ENCODE measurements at regions not wholly inside any gene's neighbourhood (a gene's known extent, or its start where the extent isn't known, plus 50 kb on each side); places are given as distances from the start of the nearest gene placed in this dataset.

GRCh38 chr18:27826101-27826500 lies 350.8 kb downstream of the CDH2 start:
- no peak for ATAC-seq
- TF ChIP-seq ZNF70 (CRISPR knock-in tag; IDR thresholded peaks at IDR 0.05): no peak
- TF ChIP-seq CREB5 (CRISPR knock-in tag; IDR thresholded peaks at IDR 0.05; ENCODE audit: low read depth): no peak
- TF ChIP-seq ZFP30 (CRISPR knock-in tag; IDR thresholded peaks at IDR 0.05): no peak
- TF ChIP-seq ZNF8 (CRISPR knock-in tag; IDR thresholded peaks at IDR 0.05): no peak
- TF ChIP-seq PATZ1 (CRISPR knock-in tag; IDR thresholded peaks at IDR 0.05; ENCODE audit: borderline replicate concordance): no peak
- no peak for TF ChIP-seq TOX (CRISPR knock-in tag; IDR thresholded peaks at IDR 0.05; ENCODE audit: borderline replicate concordance)
- no peak for TF ChIP-seq ZNF565 (CRISPR knock-in tag; conservative IDR thresholded peaks at IDR 0.05; ENCODE audit: low read depth)
- TF ChIP-seq PPARA (CRISPR knock-in tag; IDR thresholded peaks at IDR 0.05; ENCODE audit: borderline replicate concordance): no peak
- TF ChIP-seq ESRRG (CRISPR knock-in tag; IDR thresholded peaks at IDR 0.05): no peak
- TF ChIP-seq TSHZ2 (CRISPR knock-in tag; IDR thresholded peaks at IDR 0.05): no peak
- TF ChIP-seq TCF4 (CRISPR knock-in tag; IDR thresholded peaks at IDR 0.05; ENCODE audit: borderline replicate concordance): no peak
- TF ChIP-seq RARB (CRISPR knock-in tag; IDR thresholded peaks at IDR 0.05): no peak
- no peak for TF ChIP-seq CSRNP3 (CRISPR knock-in tag; IDR thresholded peaks at IDR 0.05)
- no peak for TF ChIP-seq CSDC2 (CRISPR knock-in tag; IDR thresholded peaks at IDR 0.05)
- TF ChIP-seq BACH2 (CRISPR knock-in tag; IDR thresholded peaks at IDR 0.05; ENCODE audit: borderline replicate concordance): no peak
- TF ChIP-seq ZC3H10 (CRISPR knock-in tag; IDR thresholded peaks at IDR 0.05): no peak
- no peak for TF ChIP-seq SNAI2 (CRISPR knock-in tag; IDR thresholded peaks at IDR 0.05)
- TF ChIP-seq ISL1 (CRISPR knock-in tag; IDR thresholded peaks at IDR 0.05): no peak
- TF ChIP-seq ARNTL (CRISPR knock-in tag; IDR thresholded peaks at IDR 0.05; ENCODE audit: borderline replicate concordance, low read depth): no peak

- no peak for ATAC-seq
- TF ChIP-seq ZNF70 (CRISPR knock-in tag; IDR thresholded peaks at IDR 0.05) (no peak), ZNF8 (CRISPR knock-in tag; IDR thresholded peaks at IDR 0.05) (no peak), GLIS3 (CRISPR knock-in tag; IDR thresholded peaks at IDR 0.05) (no peak), RARB (CRISPR knock-in tag; IDR thresholded peaks at IDR 0.05) (no peak), ZC3H10 (CRISPR knock-in tag; IDR thresholded peaks at IDR 0.05) (no peak), POU6F1 (CRISPR knock-in tag; IDR thresholded peaks at IDR 0.05; ENCODE audit: borderline replicate concordance, low read depth) (no peak), SNAI2 (CRISPR knock-in tag; IDR thresholded peaks at IDR 0.05) (no peak), ISL1 (CRISPR knock-in tag; IDR thresholded peaks at IDR 0.05) (no peak), ZFP3 (CRISPR knock-in tag; IDR thresholded peaks at IDR 0.05) (no peak), TCF4 (CRISPR knock-in tag; IDR thresholded peaks at IDR 0.05; ENCODE audit: borderline replicate concordance) (no peak)
These were observed 351.2 kb downstream of the CDH2 start for GRCh38 chr18:27825689-27826088.
